Hepatocyte (in vitro differentiated cells): ENCODE measurements at regions not wholly inside any gene's neighbourhood (a gene's known extent, or its start where the extent isn't known, plus 50 kb on each side); places are given as distances from the start of the nearest gene placed in this dataset.

Experiments
- DNase-seq: peaks from one replicate; pipeline ENCODE4 v3.0.0-alpha.2; 2016; ENCODE audit warnings: low spot score
- H2AFZ ChIP-seq: fragments of 200-600 bp; sonication (generic); 2 replicates; pipeline ENCODE4 v1.6.0; 2016; ENCODE audit warnings: antibody characterized with exemption, mild to moderate bottlenecking
- H3K27ac ChIP-seq: fragments of 200-600 bp; sonication (generic); 2 replicates; pipeline ENCODE4 v1.5.1; 2016; ENCODE audit warnings: mild to moderate bottlenecking
- H3K27me3 ChIP-seq: fragments of 200-600 bp; sonication (generic); 2 replicates; pipeline ENCODE4 v1.6.1; 2016
- H3K36me3 ChIP-seq: fragments of 200-600 bp; sonication (generic); replicated peaks from 2 replicates; pipeline ENCODE4 v1.5.1; 2016; ENCODE audit warnings: low read depth; ENCODE audit not compliant: insufficient read depth
- H3K4me1 ChIP-seq: fragments of 200-600 bp; sonication (generic); 2 replicates; pipeline ENCODE4 v1.5.1; 2016; ENCODE audit warnings: mild to moderate bottlenecking, moderate library complexity; ENCODE audit not compliant: insufficient read depth
- H3K4me2 ChIP-seq: fragments of 200-600 bp; sonication (generic); 2 replicates; pipeline ENCODE4 v1.6.0; 2016
- H3K4me3 ChIP-seq: fragments of 200-600 bp; sonication (generic); 2 replicates; pipeline ENCODE4 v1.5.1; 2016; ENCODE audit warnings: mild to moderate bottlenecking
- H3K79me2 ChIP-seq: fragments of 200-600 bp; sonication (generic); 2 replicates; pipeline ENCODE4 v1.6.0; 2017; ENCODE audit warnings: mild to moderate bottlenecking
- H3K9me2 ChIP-seq: fragments of 200-600 bp; sonication (generic); replicated peaks from 2 replicates; pipeline ENCODE4 v1.6.0; 2017; ENCODE audit warnings: mild to moderate bottlenecking; ENCODE audit not compliant: insufficient read depth
- H3K9me3 ChIP-seq: fragments of 200-600 bp; sonication (generic); 2 replicates; pipeline ENCODE4 v1.5.1; 2016; ENCODE audit warnings: low read depth, mild to moderate bottlenecking
- H4K20me1 ChIP-seq: fragments of 200-600 bp; sonication (generic); 2 replicates; pipeline ENCODE4 v1.6.0; 2016; ENCODE audit warnings: mild to moderate bottlenecking; ENCODE audit not compliant: insufficient read depth, poor library complexity, severe bottlenecking
- CTCF ChIP-seq: fragments of 200-600 bp; sonication (generic); IDR thresholded peaks from 2 replicates; pipeline ENCODE4 v1.5.1; 2016; ENCODE audit warnings: antibody characterized with exemption, mild to moderate bottlenecking; ENCODE audit not compliant: poor library complexity
- EZH2 ChIP-seq: fragments of 200-600 bp; sonication (generic); IDR thresholded peaks from 2 replicates; pipeline ENCODE4 v1.6.1; 2016; ENCODE audit warnings: antibody characterized with exemption, mild to moderate bottlenecking, borderline replicate concordance
- EZH2phosphoT487 ChIP-seq: fragments of 200-600 bp; sonication (generic); IDR thresholded peaks from one replicate; pipeline ENCODE4 v1.6.1; 2018; ENCODE audit warnings: antibody characterized with exemption, mild to moderate bottlenecking, low read depth, moderate library complexity; ENCODE audit not compliant: unreplicated experiment, severe bottlenecking
- WGBS: methylation state at CpG from one replicate; pipeline ENCODE4 v1.1.6; 2016; ENCODE audit warnings: low lambda C conversion rate; ENCODE audit errors: missing lambda C conversion rate; 5-methylcytosine and 5-hydroxymethylcytosine counted together

DNA sequence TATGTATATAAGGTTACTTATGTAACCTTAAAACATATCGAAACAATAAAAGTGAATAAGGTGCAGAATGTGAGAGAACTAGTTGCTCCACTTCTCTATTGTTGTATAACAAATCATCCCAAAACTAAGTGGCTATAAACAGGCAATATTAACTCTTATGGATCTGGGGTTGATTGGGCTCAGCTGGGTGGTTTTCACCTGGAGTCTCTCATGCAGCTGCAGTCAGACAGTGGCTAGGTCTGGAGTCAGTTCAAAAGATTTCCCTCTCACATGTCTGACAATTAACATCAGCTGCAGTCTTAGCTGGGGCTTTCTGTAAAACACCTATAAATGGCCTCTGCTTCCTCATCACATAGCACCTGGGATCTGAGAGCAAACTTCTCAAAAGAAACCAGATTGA is 288.4 kb upstream of the SASH1 start:
- Histone ChIP-seq H3K27me3 (no peaks in the 10 kb centered on the region), H3K79me2 (no peaks in the 10 kb centered on the region), H2AFZ (no peak overlapping the region), H4K20me1 (no peaks in the 10 kb centered on the region), H3K4me2 (no peak overlapping the region), H3K27ac (no peak overlapping the region), H3K9me2 (no peaks in the 10 kb centered on the region), H3K36me3 (no peaks in the 10 kb centered on the region), H3K9me3 (no peaks in the 10 kb centered on the region), H3K4me1 (no peaks in the 10 kb centered on the region), H3K4me3 (no peak overlapping the region)
- no peak for DNase-seq
- TF ChIP-seq CTCF (no peak), EZH2phosphoT487 (no peak), EZH2 (no peak)
- WGBS: 100% methylated on average over 1 of the region's 1 CpG

DNA sequence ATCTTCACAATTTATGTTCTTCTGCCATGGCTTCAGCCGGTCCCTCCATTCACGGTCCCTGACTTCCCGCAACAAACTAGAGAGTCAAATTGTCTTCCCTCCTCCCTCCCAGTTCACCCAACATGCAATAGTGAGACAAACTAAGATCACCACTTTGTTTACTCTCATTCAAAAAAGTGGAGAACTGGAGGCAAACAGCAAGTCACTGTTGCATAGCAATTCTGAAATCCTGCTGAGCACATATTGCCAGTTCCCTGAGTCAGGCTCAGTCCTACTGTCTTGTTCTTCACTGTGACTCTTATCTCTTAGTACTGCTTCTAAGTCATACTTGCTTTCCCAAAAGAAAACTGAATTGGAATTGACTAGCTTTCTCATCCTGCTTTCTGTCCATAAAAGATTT is 287.2 kb upstream of the SASH1 start:
- no peaks in the 10 kb centered on the region for H3K79me2 ChIP-seq
- WGBS: 76% methylated on average over 3 of the region's 3 CpGs
- TF ChIP-seq CTCF: no peak
- no peak for TF ChIP-seq EZH2phosphoT487
- TF ChIP-seq EZH2: no peak

GRCh38 chr6:148059869-148060268 is 282.8 kb upstream of the SASH1 start:
- no peaks in the 10 kb centered on the region for H3K9me3 ChIP-seq
- no peaks in the 10 kb centered on the region for H3K79me2 ChIP-seq
- no peaks in the 10 kb centered on the region for H3K27me3 ChIP-seq
- no peak overlapping the region for H2AFZ ChIP-seq
- TF ChIP-seq CTCF: no peak
- no peak for TF ChIP-seq EZH2phosphoT487
- TF ChIP-seq EZH2: no peak
- H3K4me3 ChIP-seq: no peak overlapping the region
- H4K20me1 ChIP-seq: no peaks in the 10 kb centered on the region
- no peak for DNase-seq
- H3K27ac ChIP-seq: no peak overlapping the region
- WGBS: no CpG with 5 or more reads among the region's 1 CpG
- H3K4me2 ChIP-seq: no peak overlapping the region
- H3K36me3 ChIP-seq: no peaks in the 10 kb centered on the region
- H3K4me1 ChIP-seq: peaks cover 3% of the 10 kb centered on the region
- no peaks in the 10 kb centered on the region for H3K9me2 ChIP-seq

More for the DNA sequence above, 287.2 kb upstream of the SASH1 start:
- no peaks in the 10 kb centered on the region for H4K20me1 ChIP-seq
- no peak overlapping the region for H3K4me3 ChIP-seq
- H2AFZ ChIP-seq: no peak overlapping the region
- DNase-seq: no peak
- no peak overlapping the region for H3K4me2 ChIP-seq
- H3K27me3 ChIP-seq: no peaks in the 10 kb centered on the region
- H3K4me1 ChIP-seq: no peaks in the 10 kb centered on the region
- H3K27ac ChIP-seq: no peak overlapping the region
- H3K9me3 ChIP-seq: no peaks in the 10 kb centered on the region
- H3K9me2 ChIP-seq: no peaks in the 10 kb centered on the region
- H3K36me3 ChIP-seq: no peaks in the 10 kb centered on the region
